Activated naive CD8-positive, alpha-beta T cell (primary cell): ENCODE measurements at regions not wholly inside any gene's neighbourhood (a gene's known extent, or its start where the extent isn't known, plus 50 kb on each side); places are given as distances from the start of the nearest gene placed in this dataset.

Source experiments
- H3K27ac Mint-ChIP-seq: one replicate; pipeline ENCODE4 v1.8.0; 2021; ENCODE audit warnings: mixed read lengths
- H3K27me3 Mint-ChIP-seq: one replicate; pipeline ENCODE4 v1.8.0; 2021; ENCODE audit warnings: mixed read lengths
- H3K36me3 Mint-ChIP-seq: one replicate; pipeline ENCODE4 v1.8.0; 2021; ENCODE audit warnings: mixed read lengths
- H3K4me1 Mint-ChIP-seq: one replicate; pipeline ENCODE4 v1.8.0; 2021; ENCODE audit warnings: low read depth, mixed read lengths
- H3K4me3 Mint-ChIP-seq: one replicate; pipeline ENCODE4 v1.8.0; 2021; ENCODE audit warnings: mild to moderate bottlenecking, mixed read lengths
- H3K9me3 Mint-ChIP-seq: one replicate; pipeline ENCODE4 v1.8.0; 2021; ENCODE audit warnings: low read depth, mixed read lengths

GRCh38 chr9:113822315-113822714 is 53.8 kb upstream of the ZNF618 start:
- Mint-ChIP-seq H3K9me3 (peaks cover 4% of the 10 kb centered on the region), H3K36me3 (no peaks in the 10 kb centered on the region), H3K4me3 (no peak overlapping the region), H3K4me1 (no peaks in the 10 kb centered on the region), H3K27ac (peak overlapping the region; percentile 10), H3K27me3 (peaks cover 29% of the 10 kb centered on the region)

GRCh38 chr9:113823421-113823820 is 52.7 kb upstream of the ZNF618 start:
- peaks cover 9% of the 10 kb centered on the region for H3K9me3 Mint-ChIP-seq
- H3K4me1 Mint-ChIP-seq, result peaks cover 6% of the 10 kb centered on the region
- H3K27me3 Mint-ChIP-seq, result peaks cover 23% of the 10 kb centered on the region
- no peaks in the 10 kb centered on the region for H3K36me3 Mint-ChIP-seq
- H3K27ac Mint-ChIP-seq, result no peak overlapping the region
- H3K4me3 Mint-ChIP-seq, result no peak overlapping the region
